GM23338 (cell line): ENCODE measurements at regions not wholly inside any gene's neighbourhood (a gene's known extent, or its start where the extent isn't known, plus 50 kb on each side); places are given as distances from the start of the nearest gene placed in this dataset.
A peak's percentile ranks its signal among the peaks of the same experiment; 100 is the strongest.

ENCODE experiments used
- ATAC-seq: fragments of 200-7000 bp; cut with Tn5 transposase; 3 replicates; pipeline ENCODE4 v1.9.1; 2020
- DNase-seq: peaks from one replicate; pipeline ENCODE4 v3.0.0-alpha.2; 2015; ENCODE audit warnings: low spot score
- H2AFZ ChIP-seq: fragments of 200-600 bp; sonication (generic); 2 replicates; pipeline ENCODE4 v1.8.0; 2016; ENCODE audit warnings: antibody characterized with exemption, mild to moderate bottlenecking, moderate library complexity
- H3F3A ChIP-seq: fragments of 200-600 bp; sonication (generic); replicated peaks from 2 replicates; pipeline ENCODE4 v1.8.0; 2017; ENCODE audit warnings: antibody characterized with exemption, mixed run types, low read depth
- H3K27ac ChIP-seq: fragments of 200-600 bp; sonication (generic); 2 replicates; pipeline ENCODE4 v1.6.1; 2016; ENCODE audit warnings: low read depth
- H3K27me3 ChIP-seq: fragments of 200-600 bp; sonication (generic); 2 replicates; pipeline ENCODE4 v1.8.0; 2016; ENCODE audit warnings: mild to moderate bottlenecking, mixed run types, moderate library complexity; ENCODE audit not compliant: insufficient read depth
- H3K36me3 ChIP-seq: fragments of 200-600 bp; sonication (generic); 2 replicates; pipeline ENCODE4 v1.8.0; 2016; ENCODE audit warnings: mild to moderate bottlenecking; ENCODE audit not compliant: insufficient read depth
- H3K4me1 ChIP-seq: fragments of 200-600 bp; sonication (generic); 2 replicates; pipeline ENCODE4 v1.8.0; 2016; ENCODE audit warnings: mild to moderate bottlenecking, moderate library complexity; ENCODE audit not compliant: insufficient read depth
- H3K4me2 ChIP-seq: fragments of 200-600 bp; sonication (generic); 2 replicates; pipeline ENCODE4 v1.7.1; 2017; ENCODE audit warnings: mixed run types
- H3K4me3 ChIP-seq: fragments of 200-600 bp; sonication (generic); 2 replicates; pipeline ENCODE4 v1.6.1; 2016; ENCODE audit warnings: mixed run types
- H3K79me2 ChIP-seq: fragments of 200-600 bp; sonication (generic); replicated peaks from 2 replicates; pipeline ENCODE4 v1.8.0; 2017; ENCODE audit warnings: mild to moderate bottlenecking; ENCODE audit not compliant: insufficient read depth
- H3K9me2 ChIP-seq: fragments of 200-600 bp; sonication (generic); 2 replicates; pipeline ENCODE4 v1.8.0; 2017; ENCODE audit not compliant: insufficient read depth
- H4K20me1 ChIP-seq: fragments of 200-600 bp; sonication (generic); replicated peaks from 2 replicates; pipeline ENCODE4 v1.8.0; 2017; ENCODE audit warnings: mild to moderate bottlenecking; ENCODE audit not compliant: insufficient read depth
- H3K27ac Mint-ChIP-seq: 2 replicates; pipeline ENCODE4 v1.8.0; 2020; ENCODE audit warnings: inconsistent platforms, mild to moderate bottlenecking, moderate library complexity, mixed read lengths
- H3K27me3 Mint-ChIP-seq: 3 replicates; pipeline ENCODE4 v1.8.0; 2022; ENCODE audit warnings: low read depth, mild to moderate bottlenecking, moderate library complexity, mixed read lengths, inconsistent platforms; ENCODE audit not compliant: insufficient read depth, poor library complexity
- H3K36me3 Mint-ChIP-seq: 3 replicates; pipeline ENCODE4 v1.8.0; 2021; ENCODE audit warnings: low read depth, mild to moderate bottlenecking, inconsistent platforms, moderate library complexity, mixed read lengths
- H3K4me1 Mint-ChIP-seq: 3 replicates; pipeline ENCODE4 v1.8.0; 2020; ENCODE audit warnings: mild to moderate bottlenecking, inconsistent platforms, mixed read lengths
- H3K4me3 Mint-ChIP-seq: 3 replicates; pipeline ENCODE4 v1.8.0; 2021; ENCODE audit warnings: moderate library complexity, mild to moderate bottlenecking, inconsistent platforms, mixed read lengths
- H3K9me3 Mint-ChIP-seq: 3 replicates; pipeline ENCODE4 v1.8.0; 2020; ENCODE audit warnings: moderate library complexity, mild to moderate bottlenecking, inconsistent platforms, mixed read lengths
- CREB1 ChIP-seq: fragments of 250-450 bp; sonication (Bioruptor Pico); IDR thresholded peaks from 2 replicates; pipeline ENCODE4 v1.5.0; 2020; ENCODE audit warnings: low read depth, mild to moderate bottlenecking, moderate library complexity
- CTCF ChIP-seq, 2 experiments: fragments of 200-600 bp in 1 of 2; sonication (generic) in 1 of 2; conservative IDR thresholded peaks; 2 replicates each; pipeline versions ENCODE4 v1.5.1 to v1.6.1; 2016 to 2017; ENCODE audit warnings: antibody characterized with exemption in 2 of 2, low read depth in 2 of 2, mild to moderate bottlenecking in 2 of 2, moderate library complexity in 1 of 2
- ETS1 ChIP-seq: IDR thresholded peaks from 2 replicates; pipeline ENCODE4 v1.6.1; 2016; ENCODE audit warnings: antibody characterized with exemption
- EZH2 ChIP-seq: fragments of 200-600 bp; sonication (generic); IDR thresholded peaks from one replicate; pipeline ENCODE4 v1.8.0; 2017; ENCODE audit warnings: antibody characterized with exemption, mild to moderate bottlenecking, low read depth; ENCODE audit not compliant: unreplicated experiment
- EZH2phosphoT487 ChIP-seq: fragments of 200-600 bp; sonication (generic); IDR thresholded peaks from one replicate; pipeline ENCODE4 v1.8.1; 2018; ENCODE audit warnings: antibody characterized with exemption; ENCODE audit not compliant: unreplicated experiment
- JUNB ChIP-seq: IDR thresholded peaks from one replicate; pipeline ENCODE4 v1.6.1; 2016; ENCODE audit warnings: antibody characterized with exemption; ENCODE audit not compliant: unreplicated experiment
- NANOG ChIP-seq: IDR thresholded peaks from 2 replicates; pipeline ENCODE4 v1.6.1; 2016; ENCODE audit warnings: antibody characterized with exemption, borderline replicate concordance
- POLR2AphosphoS5 ChIP-seq: IDR thresholded peaks from 2 replicates; pipeline ENCODE4 v1.6.1; 2016; ENCODE audit warnings: antibody characterized with exemption, low read depth
- REST ChIP-seq: IDR thresholded peaks from one replicate; pipeline ENCODE4 v1.6.1; 2018; ENCODE audit warnings: antibody characterized with exemption; ENCODE audit not compliant: unreplicated experiment
- STAT1 ChIP-seq: IDR thresholded peaks from one replicate; pipeline ENCODE4 v1.6.1; 2016; ENCODE audit warnings: antibody characterized with exemption; ENCODE audit not compliant: unreplicated experiment
- ZNF114 ChIP-seq: fragments of 250-450 bp; sonication (Bioruptor Pico); IDR thresholded peaks from 2 replicates; pipeline ENCODE4 v1.5.0; 2020; ENCODE audit warnings: mild to moderate bottlenecking, moderate library complexity
- ZNF331 ChIP-seq: fragments of 250-450 bp; sonication (Bioruptor Pico); IDR thresholded peaks from 2 replicates; pipeline ENCODE4 v1.5.0; 2020; ENCODE audit warnings: low read depth, mild to moderate bottlenecking, moderate library complexity
- ZNF462 ChIP-seq: fragments of 250-450 bp; sonication (Bioruptor Pico); IDR thresholded peaks from 2 replicates; pipeline ENCODE4 v1.5.0; 2020; ENCODE audit warnings: mild to moderate bottlenecking, moderate library complexity

GRCh38 chr9:78549711-78550110 is 252.8 kb downstream of the PSAT1 start:
- Mint-ChIP-seq H3K4me1 (peaks cover 8% of the 10 kb centered on the region), H3K36me3 (peaks cover 3% of the 10 kb centered on the region; the same call in 1 of the 3 replicates), H3K27ac (no peak overlapping the region), H3K27me3 (peaks cover 9% of the 10 kb centered on the region), H3K9me3 (peaks cover 5% of the 10 kb centered on the region; the same call in 1 of the 3 replicates), H3K4me3 (no peak overlapping the region)
- Histone ChIP-seq H3K36me3 (no peaks in the 10 kb centered on the region), H3K4me1 (no peaks in the 10 kb centered on the region), H3K4me2 (no peak overlapping the region), H2AFZ (no peak overlapping the region), H3F3A (no peaks in the 10 kb centered on the region), H3K27me3 (no peaks in the 10 kb centered on the region), H4K20me1 (no peaks in the 10 kb centered on the region), H3K27ac (no peak overlapping the region), H3K79me2 (no peaks in the 10 kb centered on the region), H3K4me3 (no peak overlapping the region), H3K9me2 (peaks cover 13% of the 10 kb centered on the region; the same call in 1 of the 2 replicates)
- ATAC-seq (no peak), DNase-seq (peak; percentile 30)
- TF ChIP-seq ETS1 (no peak), ZNF331 (no peak), REST (no peak), EZH2 (no peak), CTCF (conservative IDR thresholded peaks at IDR 0.05; ENCODE audit: low read depth in 2 of 2) (no peak), STAT1 (no peak), ZNF114 (CRISPR knock-in tag) (no peak), ZNF462 (CRISPR knock-in tag) (no peak), EZH2phosphoT487 (no peak), JUNB (no peak), POLR2AphosphoS5 (no peak), NANOG (no peak), CREB1 (CRISPR knock-in tag) (no peak)
